Esophagus muscularis mucosa (tissue), 4 donors: ENCODE measurements at regions not wholly inside any gene's neighbourhood (a gene's known extent, or its start where the extent isn't known, plus 50 kb on each side); places are given as distances from the start of the nearest gene placed in this dataset.

Experiments used
- DNase-seq: peaks from one replicate; pipeline ENCODE4 v3.0.0-alpha.2; 2017; ENCODE audit errors: extremely low spot score
- H3K27ac ChIP-seq, 4 donors: fragments of 200-600 bp; sonication (generic); replicated peaks in 1 of 4; 1 replicate in 3 of 4; 2 replicates in 1 of 4; pipeline ENCODE4 v1.5.1; 2016 to 2019; ENCODE audit warnings: mild to moderate bottlenecking in 1 of 4
- H3K27me3 ChIP-seq, 4 donors: fragments of 200-600 bp; sonication (generic); one replicate each; pipeline versions ENCODE4 v1.5.1 to v1.6.0; 2016 to 2019
- H3K36me3 ChIP-seq, 4 donors: fragments of 200-600 bp; sonication (generic); one replicate each; pipeline ENCODE4 v1.5.1; 2016 to 2019
- H3K4me1 ChIP-seq, 4 donors: fragments of 200-600 bp; sonication (generic); one replicate each; pipeline ENCODE4 v1.5.1; 2016 to 2019
- H3K4me3 ChIP-seq, 4 donors: fragments of 200-600 bp; sonication (generic); 1 replicate in 2 of 4; 2 replicates in 2 of 4; pipeline ENCODE4 v1.5.1; 2016 to 2019; ENCODE audit warnings: mild to moderate bottlenecking in 4 of 4, moderate library complexity in 1 of 4
- H3K9me3 ChIP-seq, 4 donors: fragments of 200-600 bp; sonication (generic); 1 replicate in 3 of 4; 2 replicates in 1 of 4; pipeline ENCODE4 v1.5.1; 2016 to 2019
- EP300 ChIP-seq: sonication (generic); formaldehyde crosslinking; IDR thresholded peaks from one replicate; pipeline ENCODE4 v1.6.1; 2017; ENCODE audit warnings: antibody characterized with exemption
- POLR2A ChIP-seq: fragments of 450-650 bp; IDR thresholded peaks from one replicate; pipeline ENCODE4 v1.6.1; 2017; ENCODE audit warnings: antibody characterized with exemption, moderate library complexity, mild to moderate bottlenecking, low read depth
- POLR2AphosphoS5 ChIP-seq, 2 donors: sonication (generic); formaldehyde crosslinking; IDR thresholded peaks; one replicate each; pipeline ENCODE4 v1.6.1; 2017; ENCODE audit warnings: antibody characterized with exemption in 2 of 2
- WGBS: methylation state at CpG from one replicate; pipeline ENCODE4 v1.1.5; 2018; 5-methylcytosine and 5-hydroxymethylcytosine counted together
- intact Hi-C: fragments of 100-400 bp; cut with DNase I; formaldehyde crosslinking; loops from one replicate; pipeline ENCODE4 v1.15.1; 2023
- TF ChIP-seq, protein P1 (sequence below), 3 experiments: fragments of 200-600 bp in 2 of 3; fragments of 450-650 bp in 1 of 3; sonication (generic) in 2 of 3; IDR thresholded peaks; one replicate each; pipeline ENCODE4 v1.5.1; 2017 to 2019; ENCODE audit warnings: antibody characterized with exemption in 3 of 3, mild to moderate bottlenecking in 2 of 3, moderate library complexity in 1 of 3

DNA sequence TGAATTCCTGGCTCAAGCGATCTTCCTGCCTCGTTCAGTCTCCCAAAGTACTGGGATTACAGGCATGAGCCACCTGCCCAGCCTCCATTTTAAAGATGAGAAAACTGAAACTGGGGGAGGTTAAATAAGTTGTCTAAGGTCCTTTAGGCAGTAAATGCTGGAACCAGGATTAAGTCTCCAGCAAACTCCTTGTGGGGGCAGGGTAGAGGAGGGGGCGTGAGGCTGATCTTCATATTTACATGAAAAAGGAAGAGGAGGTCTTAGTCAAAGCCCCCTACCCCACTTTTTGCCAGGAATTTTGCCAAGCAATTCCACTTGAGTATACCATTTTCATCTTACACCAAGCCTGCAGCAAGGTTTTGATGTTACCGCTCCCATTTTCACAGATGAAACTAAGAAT, 76.6 kb upstream of the NR4A3 start:
- Histone ChIP-seq H3K27ac (no peak overlapping the region), H3K27me3 (no peaks in the 10 kb centered on the region), H3K4me1 (no peaks in the 10 kb centered on the region), H3K9me3 (no peaks in the 10 kb centered on the region), H3K4me3 (no peak overlapping the region), H3K36me3 (no peaks in the 10 kb centered on the region)
- DNase-seq: no peak
- TF ChIP-seq EP300: no peak
- no peak for TF ChIP-seq POLR2AphosphoS5 (IDR thresholded peaks at IDR 0.05)
- TF ChIP-seq POLR2A: no peak
- TF ChIP-seq, protein P1, sequence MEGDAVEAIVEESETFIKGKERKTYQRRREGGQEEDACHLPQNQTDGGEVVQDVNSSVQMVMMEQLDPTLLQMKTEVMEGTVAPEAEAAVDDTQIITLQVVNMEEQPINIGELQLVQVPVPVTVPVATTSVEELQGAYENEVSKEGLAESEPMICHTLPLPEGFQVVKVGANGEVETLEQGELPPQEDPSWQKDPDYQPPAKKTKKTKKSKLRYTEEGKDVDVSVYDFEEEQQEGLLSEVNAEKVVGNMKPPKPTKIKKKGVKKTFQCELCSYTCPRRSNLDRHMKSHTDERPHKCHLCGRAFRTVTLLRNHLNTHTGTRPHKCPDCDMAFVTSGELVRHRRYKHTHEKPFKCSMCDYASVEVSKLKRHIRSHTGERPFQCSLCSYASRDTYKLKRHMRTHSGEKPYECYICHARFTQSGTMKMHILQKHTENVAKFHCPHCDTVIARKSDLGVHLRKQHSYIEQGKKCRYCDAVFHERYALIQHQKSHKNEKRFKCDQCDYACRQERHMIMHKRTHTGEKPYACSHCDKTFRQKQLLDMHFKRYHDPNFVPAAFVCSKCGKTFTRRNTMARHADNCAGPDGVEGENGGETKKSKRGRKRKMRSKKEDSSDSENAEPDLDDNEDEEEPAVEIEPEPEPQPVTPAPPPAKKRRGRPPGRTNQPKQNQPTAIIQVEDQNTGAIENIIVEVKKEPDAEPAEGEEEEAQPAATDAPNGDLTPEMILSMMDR (IDR thresholded peaks at IDR 0.05): no peak
- intact Hi-C loops: no loop called here
- WGBS: 90% methylated on average over 4 of the region's 4 CpGs

DNA sequence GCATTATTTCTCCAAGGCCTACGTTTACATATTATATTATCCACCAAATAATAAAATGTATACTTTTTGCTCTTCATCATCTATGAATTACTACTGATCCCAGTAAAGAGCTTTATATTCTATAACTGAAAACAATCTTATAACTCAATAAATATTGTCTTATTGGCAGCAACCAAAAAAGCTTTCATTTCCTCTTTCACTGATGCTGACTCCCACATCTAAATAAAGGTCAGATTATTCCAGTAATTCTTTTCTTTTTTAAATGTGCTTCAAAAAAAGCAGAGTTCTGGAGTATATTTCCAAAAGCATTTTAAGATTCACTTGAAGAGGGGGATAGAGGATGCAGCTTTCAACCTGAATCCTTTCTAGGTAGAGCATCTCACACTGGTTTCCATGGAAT, 75.3 kb upstream of the NR4A3 start:
- H3K4me1 ChIP-seq: no peaks in the 10 kb centered on the region
- no peak overlapping the region for H3K4me3 ChIP-seq
- intact Hi-C loops: no loop called here
- H3K27me3 ChIP-seq: no peaks in the 10 kb centered on the region
- no peak for DNase-seq
- no peaks in the 10 kb centered on the region for H3K9me3 ChIP-seq
- no peaks in the 10 kb centered on the region for H3K36me3 ChIP-seq
- WGBS: 88% methylated on average over 1 of the region's 1 CpG
- H3K27ac ChIP-seq: no peak overlapping the region
- no peak for TF ChIP-seq POLR2A
- TF ChIP-seq, protein P1 (IDR thresholded peaks at IDR 0.05): no peak
- TF ChIP-seq POLR2AphosphoS5 (IDR thresholded peaks at IDR 0.05): no peak
- TF ChIP-seq EP300: no peak

DNA sequence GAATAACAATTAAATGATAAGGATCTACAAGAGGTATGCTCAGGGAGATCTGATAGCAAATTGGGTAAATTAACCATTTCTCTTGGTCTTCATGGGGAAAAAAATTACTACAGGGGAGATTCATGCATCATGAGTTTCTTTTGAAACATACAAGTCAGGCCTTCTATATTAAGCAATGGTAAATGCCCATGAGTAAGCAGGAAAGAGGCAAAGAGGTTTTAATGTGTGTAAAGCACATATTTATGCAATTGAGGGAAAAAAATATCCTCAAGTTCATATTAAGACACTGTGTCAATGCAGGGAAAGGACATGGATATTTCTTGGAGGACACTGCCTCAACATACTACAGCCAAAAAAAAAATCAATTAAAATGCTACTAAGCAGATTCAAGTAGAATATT, 73.4 kb upstream of the NR4A3 start:
- no peaks in the 10 kb centered on the region for H3K36me3 ChIP-seq
- no peaks in the 10 kb centered on the region for H3K4me1 ChIP-seq
- TF ChIP-seq POLR2A (no peak), EP300 (no peak)
- DNase-seq: no peak
- intact Hi-C loops: no loop called here
- H3K4me3 ChIP-seq: no peak overlapping the region
- no peaks in the 10 kb centered on the region for H3K9me3 ChIP-seq
- no peak overlapping the region for H3K27ac ChIP-seq
- H3K27me3 ChIP-seq: no peaks in the 10 kb centered on the region

DNA sequence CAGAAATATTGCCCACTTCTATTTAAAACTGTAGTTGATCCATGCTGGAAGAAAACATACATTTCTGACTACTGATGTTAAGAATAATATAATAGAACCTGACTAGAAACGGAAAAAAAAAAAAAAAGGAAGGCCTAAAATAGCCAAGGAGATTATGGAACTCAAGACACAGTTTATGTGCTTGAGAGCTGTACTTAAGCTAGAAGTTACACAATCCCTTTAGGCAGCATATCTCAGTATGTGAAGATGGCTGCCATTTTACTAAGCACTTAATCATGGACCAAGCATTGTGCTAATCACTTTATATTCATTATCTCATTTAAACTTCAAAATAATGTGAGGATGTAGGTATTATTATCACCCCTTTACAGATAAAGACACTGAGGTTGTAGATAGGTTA, 73.0 kb upstream of the NR4A3 start:
- no peak for DNase-seq
- no peaks in the 10 kb centered on the region for H3K27me3 ChIP-seq
- no peak for TF ChIP-seq EP300
- no peak for TF ChIP-seq POLR2AphosphoS5 (IDR thresholded peaks at IDR 0.05)
- no peak for TF ChIP-seq POLR2A
- TF ChIP-seq, protein P1 (IDR thresholded peaks at IDR 0.05): no peak
- no peaks in the 10 kb centered on the region for H3K4me1 ChIP-seq
- H3K9me3 ChIP-seq: no peaks in the 10 kb centered on the region
- H3K36me3 ChIP-seq: no peaks in the 10 kb centered on the region
- 57% methylated on average over 1 of the region's 1 CpG for WGBS
- intact Hi-C loops: no loop called here
- no peak overlapping the region for H3K4me3 ChIP-seq
- H3K27ac ChIP-seq: no peak overlapping the region

DNA sequence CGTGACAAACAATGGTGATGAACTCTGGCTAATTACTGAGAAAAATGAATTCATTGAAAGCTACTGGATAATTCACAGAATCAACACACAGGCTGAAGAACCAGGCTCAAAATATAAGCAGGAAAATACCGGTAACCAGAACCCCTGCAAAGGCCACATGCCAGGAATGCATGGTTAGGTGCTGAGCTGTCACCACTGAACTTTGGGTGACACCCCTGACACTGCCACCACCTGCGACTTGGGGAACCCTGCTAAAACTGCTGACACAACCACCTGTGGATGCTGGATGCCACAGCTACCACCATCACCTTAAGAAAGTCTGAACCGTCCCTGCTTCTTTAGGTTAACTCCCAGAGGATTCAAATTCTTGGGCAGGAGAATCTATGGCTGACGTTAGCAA, 72.0 kb upstream of the NR4A3 start:
- H3K27me3 ChIP-seq: no peaks in the 10 kb centered on the region
- no peak for TF ChIP-seq POLR2A
- TF ChIP-seq POLR2AphosphoS5 (IDR thresholded peaks at IDR 0.05): no peak
- no peak for TF ChIP-seq EP300
- TF ChIP-seq, protein P1 (IDR thresholded peaks at IDR 0.05): no peak
- intact Hi-C loops: no loop called here
- H3K36me3 ChIP-seq: no peaks in the 10 kb centered on the region
- H3K27ac ChIP-seq: no peak overlapping the region
- no peaks in the 10 kb centered on the region for H3K4me1 ChIP-seq
- H3K4me3 ChIP-seq: no peak overlapping the region
- WGBS: 80% methylated on average over 4 of the region's 5 CpGs
- no peak for DNase-seq
- no peaks in the 10 kb centered on the region for H3K9me3 ChIP-seq
